ENCODE measurements at regions not wholly inside any gene's neighbourhood (a gene's known extent, or its start where the extent isn't known, plus 50 kb on each side); places are given as distances from the start of the nearest gene placed in this dataset.

DNA sequence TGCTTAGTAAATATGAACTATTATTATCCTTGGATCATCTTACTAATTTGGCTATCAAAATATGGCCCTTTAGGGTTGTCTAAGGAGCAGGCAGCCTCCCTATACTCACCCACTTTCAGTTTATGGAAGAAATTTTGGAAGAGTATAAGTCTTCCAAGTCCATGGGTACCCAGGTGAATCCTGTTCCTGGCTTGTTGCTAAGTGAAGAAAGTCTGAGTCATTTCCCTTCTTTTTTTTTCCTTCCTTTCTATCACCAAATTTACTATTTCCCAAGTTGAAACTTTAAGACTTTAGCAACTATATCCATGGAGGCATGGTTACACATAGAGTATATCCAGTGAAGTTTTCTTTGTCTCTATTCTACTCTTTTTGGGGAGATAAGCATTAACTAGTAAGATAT is 184.0 kb upstream of the ACTBL2 start:
- no peaks in the 10 kb centered on the region for H3K4me1 ChIP-seq (ENCODE audit: insufficient read depth, low read length, severe bottlenecking)
- no peaks in the 10 kb centered on the region for H4K20me1 ChIP-seq (ENCODE audit: insufficient read depth, low read length)
- H3K27ac ChIP-seq (ENCODE audit: low read depth, low read length, poor library complexity, severe bottlenecking) = no peak overlapping the region
- no peaks in the 10 kb centered on the region for H3K36me3 ChIP-seq (ENCODE audit: insufficient read depth, low read length)
- H3F3A ChIP-seq (ENCODE audit: insufficient read depth, low read length) = no peaks in the 10 kb centered on the region
- no peak overlapping the region for H3K9ac ChIP-seq (ENCODE audit: low read length)
- no peaks in the 10 kb centered on the region for H3K9me2 ChIP-seq (ENCODE audit: low read depth, low read length)
- no peak overlapping the region for H3K4me3 ChIP-seq (ENCODE audit: low read depth, low read length, poor library complexity, severe bottlenecking)
- no peaks in the 10 kb centered on the region; the same call in 1 of the 2 replicates for H3K27me3 ChIP-seq (ENCODE audit: insufficient read depth, low read length)
- TF ChIP-seq, protein P1, sequence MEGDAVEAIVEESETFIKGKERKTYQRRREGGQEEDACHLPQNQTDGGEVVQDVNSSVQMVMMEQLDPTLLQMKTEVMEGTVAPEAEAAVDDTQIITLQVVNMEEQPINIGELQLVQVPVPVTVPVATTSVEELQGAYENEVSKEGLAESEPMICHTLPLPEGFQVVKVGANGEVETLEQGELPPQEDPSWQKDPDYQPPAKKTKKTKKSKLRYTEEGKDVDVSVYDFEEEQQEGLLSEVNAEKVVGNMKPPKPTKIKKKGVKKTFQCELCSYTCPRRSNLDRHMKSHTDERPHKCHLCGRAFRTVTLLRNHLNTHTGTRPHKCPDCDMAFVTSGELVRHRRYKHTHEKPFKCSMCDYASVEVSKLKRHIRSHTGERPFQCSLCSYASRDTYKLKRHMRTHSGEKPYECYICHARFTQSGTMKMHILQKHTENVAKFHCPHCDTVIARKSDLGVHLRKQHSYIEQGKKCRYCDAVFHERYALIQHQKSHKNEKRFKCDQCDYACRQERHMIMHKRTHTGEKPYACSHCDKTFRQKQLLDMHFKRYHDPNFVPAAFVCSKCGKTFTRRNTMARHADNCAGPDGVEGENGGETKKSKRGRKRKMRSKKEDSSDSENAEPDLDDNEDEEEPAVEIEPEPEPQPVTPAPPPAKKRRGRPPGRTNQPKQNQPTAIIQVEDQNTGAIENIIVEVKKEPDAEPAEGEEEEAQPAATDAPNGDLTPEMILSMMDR (IDR thresholded peaks at IDR 0.05; ENCODE audit: low read length) = no peak
- no peak for TF ChIP-seq EZH2 (IDR thresholded peaks at IDR 0.05; ENCODE audit: borderline replicate concordance, low read length)
- no peaks in the 10 kb centered on the region for H3K79me2 ChIP-seq (ENCODE audit: insufficient read depth, low read length)
- no peaks in the 10 kb centered on the region for H3K9me3 ChIP-seq (ENCODE audit: low read length)
- H3K4me2 ChIP-seq (ENCODE audit: low read length) = no peak overlapping the region
- H2AFZ ChIP-seq (ENCODE audit: low read length) = no peak overlapping the region

DNA sequence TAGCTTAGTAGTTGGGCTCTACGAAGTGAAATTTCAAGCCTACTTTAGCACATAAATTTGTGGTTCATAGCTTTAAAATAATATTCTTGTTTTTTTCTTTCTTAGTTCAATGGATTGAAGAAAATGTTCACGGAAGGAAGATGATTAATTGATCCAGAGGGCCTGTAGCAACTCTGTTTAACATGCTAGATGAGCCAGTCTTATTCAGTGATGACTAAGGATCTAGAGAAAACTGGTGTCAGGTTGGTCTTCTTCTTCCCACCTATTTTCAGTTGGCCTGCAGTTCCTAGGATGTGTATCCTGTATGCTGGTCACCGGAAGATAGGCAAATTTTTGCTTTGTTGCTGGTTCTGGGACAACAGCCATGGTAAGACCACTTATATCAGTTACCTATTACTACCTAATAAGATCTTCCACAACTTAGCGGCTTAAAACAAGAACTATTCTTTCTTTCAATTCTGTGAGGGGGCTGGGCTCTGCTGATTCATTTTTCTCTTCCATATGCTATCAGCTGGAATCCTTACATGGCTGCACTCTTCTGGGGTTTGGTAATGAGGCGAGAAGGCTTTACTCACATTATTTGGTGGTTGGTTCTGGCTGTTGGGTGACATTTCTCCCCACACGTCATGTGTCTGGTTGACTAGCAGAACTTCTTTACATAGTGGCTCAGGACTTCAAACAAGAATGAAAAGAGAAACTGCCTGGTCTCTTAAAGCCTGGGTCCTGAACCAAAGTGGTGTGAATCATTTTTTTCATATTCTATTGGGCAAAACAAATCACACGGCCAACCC is 182.7 kb upstream of the ACTBL2 start:
- H3K9me3 ChIP-seq (ENCODE audit: low read length) = no peaks in the 10 kb centered on the region

DNA sequence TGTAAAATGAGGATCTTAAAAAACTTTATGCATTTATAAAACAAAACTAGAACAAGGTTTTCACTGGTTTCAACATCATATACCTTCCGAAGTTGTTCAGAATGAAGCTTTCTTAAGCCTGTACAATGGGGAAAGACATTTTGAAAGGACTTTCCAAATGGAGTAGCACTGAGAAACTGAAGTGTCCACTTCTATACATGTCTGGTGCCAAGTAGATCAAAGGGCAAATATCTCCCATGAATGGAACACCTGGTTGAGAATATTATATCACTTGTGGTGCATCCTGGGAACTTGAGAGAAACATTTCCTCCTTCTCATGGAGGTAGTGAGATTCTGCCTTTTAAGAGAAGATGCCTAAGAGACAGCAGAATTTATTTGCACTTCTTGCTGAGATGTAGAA is 182.1 kb upstream of the ACTBL2 start:
- TF ChIP-seq EZH2 (IDR thresholded peaks at IDR 0.05; ENCODE audit: borderline replicate concordance, low read length) = no peak
- TF ChIP-seq, protein P1 (IDR thresholded peaks at IDR 0.05; ENCODE audit: low read length) = no peak

More for the DNA sequence above, 182.7 kb upstream of the ACTBL2 start:
- Histone ChIP-seq H3K4me3 (ENCODE audit: low read depth, low read length, poor library complexity, severe bottlenecking) (no peak overlapping the region), H3K9ac (ENCODE audit: low read length) (no peak overlapping the region), H4K20me1 (ENCODE audit: insufficient read depth, low read length) (no peaks in the 10 kb centered on the region), H3K79me2 (ENCODE audit: insufficient read depth, low read length) (no peaks in the 10 kb centered on the region), H3K9me2 (ENCODE audit: low read depth, low read length) (no peaks in the 10 kb centered on the region), H3K4me1 (ENCODE audit: insufficient read depth, low read length, severe bottlenecking) (no peaks in the 10 kb centered on the region), H2AFZ (ENCODE audit: low read length) (no peak overlapping the region), H3K4me2 (ENCODE audit: low read length) (no peak overlapping the region), H3K27me3 (ENCODE audit: insufficient read depth, low read length) (no peaks in the 10 kb centered on the region; the same call in 1 of the 2 replicates), H3K27ac (ENCODE audit: low read depth, low read length, poor library complexity, severe bottlenecking) (no peak overlapping the region), H3F3A (ENCODE audit: insufficient read depth, low read length) (no peaks in the 10 kb centered on the region), H3K36me3 (ENCODE audit: insufficient read depth, low read length) (no peaks in the 10 kb centered on the region)
- TF ChIP-seq, protein P1 (IDR thresholded peaks at IDR 0.05; ENCODE audit: low read length) = no peak
- TF ChIP-seq EZH2 (IDR thresholded peaks at IDR 0.05; ENCODE audit: borderline replicate concordance, low read length) = no peak

More for the DNA sequence above, 182.1 kb upstream of the ACTBL2 start:
- H3K36me3 ChIP-seq (ENCODE audit: insufficient read depth, low read length) = no peaks in the 10 kb centered on the region
- no peaks in the 10 kb centered on the region for H4K20me1 ChIP-seq (ENCODE audit: insufficient read depth, low read length)
- no peaks in the 10 kb centered on the region for H3F3A ChIP-seq (ENCODE audit: insufficient read depth, low read length)
- H3K9me3 ChIP-seq (ENCODE audit: low read length) = no peaks in the 10 kb centered on the region
- no peak overlapping the region for H3K27ac ChIP-seq (ENCODE audit: low read depth, low read length, poor library complexity, severe bottlenecking)
- H3K4me3 ChIP-seq (ENCODE audit: low read depth, low read length, poor library complexity, severe bottlenecking) = no peak overlapping the region
- H3K27me3 ChIP-seq (ENCODE audit: insufficient read depth, low read length) = no peaks in the 10 kb centered on the region; the same call in 1 of the 2 replicates
- H3K4me2 ChIP-seq (ENCODE audit: low read length) = no peak overlapping the region
- H3K9me2 ChIP-seq (ENCODE audit: low read depth, low read length) = no peaks in the 10 kb centered on the region
- no peak overlapping the region for H2AFZ ChIP-seq (ENCODE audit: low read length)
- H3K79me2 ChIP-seq (ENCODE audit: insufficient read depth, low read length) = no peaks in the 10 kb centered on the region
- H3K4me1 ChIP-seq (ENCODE audit: insufficient read depth, low read length, severe bottlenecking) = no peaks in the 10 kb centered on the region
- H3K9ac ChIP-seq (ENCODE audit: low read length) = no peak overlapping the region
